22Rv1 (cell line): ENCODE measurements at regions not wholly inside any gene's neighbourhood (a gene's known extent, or its start where the extent isn't known, plus 50 kb on each side); places are given as distances from the start of the nearest gene placed in this dataset.

ENCODE experiments used
- ZFX ChIP-seq: fragments of 450-650 bp; IDR thresholded peaks from 2 replicates; pipeline ENCODE4 v1.6.1; 2017; ENCODE audit warnings: antibody characterized with exemption, borderline replicate concordance
- TF ChIP-seq, protein P1 (sequence below): fragments of 450-650 bp; IDR thresholded peaks from 2 replicates; pipeline ENCODE4 v1.5.1; 2017; ENCODE audit warnings: mild to moderate bottlenecking

DNA sequence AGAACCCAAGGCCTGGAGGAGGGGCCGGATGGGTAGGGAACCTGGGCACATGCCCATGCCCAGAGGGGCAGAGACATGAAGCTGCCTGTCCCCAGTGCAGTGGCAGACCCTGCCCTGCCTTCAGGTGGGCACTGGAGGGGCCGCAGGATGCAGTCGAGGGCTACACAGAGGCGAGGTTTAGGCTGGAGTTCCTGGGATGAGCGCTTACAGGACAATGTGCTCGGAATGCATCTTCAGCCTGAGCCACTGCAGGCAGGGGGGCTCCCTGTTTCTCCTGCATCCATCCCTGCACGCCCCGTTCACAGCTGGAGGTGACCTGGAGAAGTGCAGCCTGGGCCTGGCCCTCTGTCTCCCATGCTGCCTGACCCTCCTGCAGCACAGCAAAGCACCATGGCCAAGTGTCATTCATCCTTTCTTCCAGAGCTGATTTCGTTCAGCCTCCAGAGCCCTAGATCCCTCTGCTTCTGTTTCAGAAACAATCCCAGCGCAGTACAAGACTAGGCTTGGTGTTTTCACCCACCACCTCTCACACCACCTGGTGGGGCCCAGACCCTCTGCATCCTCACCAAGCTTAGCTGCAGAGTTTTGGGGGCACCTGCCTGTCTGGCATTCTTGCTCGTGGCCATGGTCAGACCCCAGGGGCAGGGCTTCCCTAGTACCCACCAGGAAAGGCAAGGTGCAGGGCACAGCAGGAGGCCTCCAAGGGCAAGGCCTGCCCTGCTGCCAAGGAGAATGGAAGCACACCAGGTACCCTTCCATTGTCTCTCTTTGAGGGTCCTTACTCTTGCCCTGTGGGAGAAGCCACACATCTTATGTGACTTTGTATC, 311.9 kb downstream of the TCERG1L start:
- TF ChIP-seq, protein P1, sequence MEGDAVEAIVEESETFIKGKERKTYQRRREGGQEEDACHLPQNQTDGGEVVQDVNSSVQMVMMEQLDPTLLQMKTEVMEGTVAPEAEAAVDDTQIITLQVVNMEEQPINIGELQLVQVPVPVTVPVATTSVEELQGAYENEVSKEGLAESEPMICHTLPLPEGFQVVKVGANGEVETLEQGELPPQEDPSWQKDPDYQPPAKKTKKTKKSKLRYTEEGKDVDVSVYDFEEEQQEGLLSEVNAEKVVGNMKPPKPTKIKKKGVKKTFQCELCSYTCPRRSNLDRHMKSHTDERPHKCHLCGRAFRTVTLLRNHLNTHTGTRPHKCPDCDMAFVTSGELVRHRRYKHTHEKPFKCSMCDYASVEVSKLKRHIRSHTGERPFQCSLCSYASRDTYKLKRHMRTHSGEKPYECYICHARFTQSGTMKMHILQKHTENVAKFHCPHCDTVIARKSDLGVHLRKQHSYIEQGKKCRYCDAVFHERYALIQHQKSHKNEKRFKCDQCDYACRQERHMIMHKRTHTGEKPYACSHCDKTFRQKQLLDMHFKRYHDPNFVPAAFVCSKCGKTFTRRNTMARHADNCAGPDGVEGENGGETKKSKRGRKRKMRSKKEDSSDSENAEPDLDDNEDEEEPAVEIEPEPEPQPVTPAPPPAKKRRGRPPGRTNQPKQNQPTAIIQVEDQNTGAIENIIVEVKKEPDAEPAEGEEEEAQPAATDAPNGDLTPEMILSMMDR: no peak
- TF ChIP-seq ZFX: no peak
